GM12872 (cell line): ENCODE measurements at regions not wholly inside any gene's neighbourhood (a gene's known extent, or its start where the extent isn't known, plus 50 kb on each side); places are given as distances from the start of the nearest gene placed in this dataset.
A peak's percentile ranks its signal among the peaks of the same experiment; 100 is the strongest.

Source experiments
- CTCF ChIP-seq: IDR thresholded peaks from 3 replicates; pipeline ENCODE4 v1.5.1; 2011; ENCODE audit warnings: low read depth, mild to moderate bottlenecking, low read length, moderate library complexity; ENCODE audit not compliant: insufficient read depth

- TF ChIP-seq CTCF: no peak
Measured at GRCh38 chr6:117169064-117169665, 96.2 kb upstream of the VGLL2 start.

- TF ChIP-seq CTCF: no peak
Measured at GRCh38 chr6:117169781-117170281, 95.5 kb upstream of the VGLL2 start.

- no peak for TF ChIP-seq CTCF
Measured at GRCh38 chr6:117174835-117175360, 90.5 kb upstream of the VGLL2 start.

- peak; percentile 48 for TF ChIP-seq CTCF
Measured at GRCh38 chr6:117188627-117189201, 76.6 kb upstream of the VGLL2 start.

GRCh38 chr6:117191009-117191408 lies 74.3 kb upstream of the VGLL2 start:
- no peak for TF ChIP-seq CTCF

- TF ChIP-seq CTCF: no peak
Measured at GRCh38 chr6:117191448-117191847, 73.9 kb upstream of the VGLL2 start.

- TF ChIP-seq CTCF: no peak
Measured at GRCh38 chr6:117194271-117194670, 71.1 kb upstream of the VGLL2 start.
